IMR-90 (cell line): ENCODE measurements at regions not wholly inside any gene's neighbourhood (a gene's known extent, or its start where the extent isn't known, plus 50 kb on each side); places are given as distances from the start of the nearest gene placed in this dataset.

Experiments
- ATAC-seq: fragments of 200-7000 bp; cut with Tn5 transposase; 2 replicates; pipeline ENCODE4 v1.9.1; 2020; ENCODE audit warnings: low read depth, mild to moderate bottlenecking, moderate library complexity
- BruUV-seq: library from RNA; stranded (reverse); fragments of 400-500 nt; replicated peaks from 2 replicates; lab custom pipeline; 2021; lab: Mats Ljungman, UMichigan
- CTCF ChIA-PET: fragments of 300-600 bp; formaldehyde crosslinking; extraction: SDS; loops from one replicate; lab custom pipeline; 2021; ENCODE audit warnings: antibody characterized with exemption; lab: Yijun Ruan, JAX
- POLR2A ChIA-PET: fragments of 300-600 bp; sonication (Branson Sonifier 250); formaldehyde crosslinking; loops from one replicate; lab custom pipeline; 2022; ENCODE audit warnings: antibody characterized with exemption; ENCODE audit not compliant: unreplicated experiment; lab: Charles Lee
- DNase-seq: peaks from one replicate; pipeline ENCODE4 v3.0.0; 2013
- H2AFZ ChIP-seq: replicated peaks from 2 replicates; pipeline ENCODE3; 2013; ENCODE audit warnings: low read length, mild to moderate bottlenecking; ENCODE audit not compliant: poor library complexity
- H2AK5ac ChIP-seq: 2 replicates; pipeline ENCODE4 v1.6.1; 2013; ENCODE audit warnings: low read depth, low read length, inconsistent platforms
- H2AK9ac ChIP-seq: replicated peaks from 2 replicates; pipeline ENCODE3; 2013; ENCODE audit warnings: mild to moderate bottlenecking, low read depth, low read length, moderate library complexity; ENCODE audit not compliant: poor library complexity
- H2BK120ac ChIP-seq: 2 replicates; pipeline ENCODE4 v1.6.1; 2013; ENCODE audit warnings: low read depth, low read length, inconsistent platforms
- H2BK15ac ChIP-seq: 3 replicates; pipeline ENCODE4 v1.6.1; 2013; ENCODE audit warnings: low read depth, low read length, inconsistent platforms
- H2BK20ac ChIP-seq: 2 replicates; pipeline ENCODE4 v1.6.1; 2013; ENCODE audit warnings: low read depth, mild to moderate bottlenecking, inconsistent platforms, low read length, moderate library complexity
- H2BK5ac ChIP-seq: 2 replicates; pipeline ENCODE4 v1.6.1; 2013; ENCODE audit warnings: mild to moderate bottlenecking, low read depth, low read length, inconsistent platforms; ENCODE audit not compliant: poor library complexity, severe bottlenecking
- H3K14ac ChIP-seq: replicated peaks from 2 replicates; pipeline ENCODE4 v1.6.1; 2013; ENCODE audit warnings: low read depth, low read length, inconsistent platforms
- H3K18ac ChIP-seq: 2 replicates; pipeline ENCODE4 v1.6.1; 2013; ENCODE audit warnings: low read depth, low read length, control low read depth
- H3K23ac ChIP-seq: 2 replicates; pipeline ENCODE4 v1.6.1; 2013; ENCODE audit warnings: low read depth, low read length, inconsistent platforms
- H3K27ac ChIP-seq: 2 replicates; pipeline ENCODE4 v1.5.1; 2013; ENCODE audit warnings: mild to moderate bottlenecking, control low read depth, low read length; ENCODE audit not compliant: insufficient read depth
- H3K27me3 ChIP-seq: 2 replicates; pipeline ENCODE4 v1.6.1; 2013; ENCODE audit warnings: low read length; ENCODE audit not compliant: control insufficient read depth, insufficient read depth
- H3K36me3 ChIP-seq: 2 replicates; pipeline ENCODE4 v1.6.1; 2013; ENCODE audit warnings: low read length, mixed read lengths; ENCODE audit not compliant: control insufficient read depth, insufficient read depth
- H3K4ac ChIP-seq: 2 replicates; pipeline ENCODE4 v1.6.1; 2013; ENCODE audit warnings: low read depth, low read length, inconsistent platforms
- H3K4me1 ChIP-seq: 2 replicates; pipeline ENCODE4 v1.6.1; 2013; ENCODE audit warnings: low read length, mixed read lengths; ENCODE audit not compliant: control insufficient read depth, insufficient read depth
- H3K4me2 ChIP-seq: 2 replicates; pipeline ENCODE4 v1.6.1; 2013; ENCODE audit warnings: low read depth, mild to moderate bottlenecking, control low read depth, low read length, moderate library complexity
- H3K4me3 ChIP-seq: 2 replicates; pipeline ENCODE4 v1.5.1; 2013; ENCODE audit warnings: low read depth, mild to moderate bottlenecking, control low read depth, low read length, moderate library complexity; ENCODE audit not compliant: insufficient read depth
- H3K56ac ChIP-seq: 2 replicates; pipeline ENCODE4 v1.6.1; 2013; ENCODE audit warnings: low read length, inconsistent platforms; ENCODE audit not compliant: insufficient read depth; ENCODE audit errors: extremely low read depth
- H3K79me1 ChIP-seq, 2 experiments: 2 replicates each; pipeline ENCODE4 v1.6.1; 2013; ENCODE audit warnings: low read length in 2 of 2, inconsistent platforms in 1 of 2, low read depth in 1 of 2
- H3K9ac ChIP-seq: 2 replicates; pipeline ENCODE4 v1.6.1; 2013; ENCODE audit warnings: low read depth, low read length, control low read depth
- H3K9me1 ChIP-seq: 2 replicates; pipeline ENCODE4 v1.6.1; 2013; ENCODE audit warnings: low read length, inconsistent platforms; ENCODE audit not compliant: insufficient read depth
- H3K9me3 ChIP-seq: 2 replicates; pipeline ENCODE4 v1.6.1; 2013; ENCODE audit warnings: low read length; ENCODE audit not compliant: control insufficient read depth, insufficient read depth
- H4K20me1 ChIP-seq: 2 replicates; pipeline ENCODE4 v1.6.1; 2013; ENCODE audit warnings: low read length, inconsistent platforms; ENCODE audit not compliant: insufficient read depth
- H4K5ac ChIP-seq: 2 replicates; pipeline ENCODE4 v1.6.1; 2013; ENCODE audit warnings: mild to moderate bottlenecking, low read depth, low read length, control low read depth
- H4K8ac ChIP-seq, 2 experiments: 2 replicates each; pipeline ENCODE4 v1.6.1; 2013; ENCODE audit warnings: low read depth in 2 of 2, low read length in 2 of 2, control low read depth in 1 of 2, inconsistent platforms in 1 of 2
- H4K91ac ChIP-seq: 2 replicates; pipeline ENCODE4 v1.6.1; 2013; ENCODE audit warnings: low read depth, low read length, inconsistent platforms; ENCODE audit not compliant: insufficient read depth
- CHD1 ChIP-seq: IDR thresholded peaks from 2 replicates; pipeline ENCODE4 v1.6.1; 2012; ENCODE audit warnings: low read depth, low read length, improper control_type of control experiment
- ELK1 ChIP-seq: fragments of 150-350 bp; IDR thresholded peaks from 2 replicates; pipeline ENCODE4 v1.6.1; 2016; ENCODE audit warnings: low read depth, mild to moderate bottlenecking, low read length, moderate library complexity, borderline replicate concordance
- MAZ ChIP-seq: IDR thresholded peaks from 2 replicates; pipeline ENCODE4 v1.6.1; 2012; ENCODE audit warnings: low read depth, mild to moderate bottlenecking, low read length, improper control_type of control experiment, moderate library complexity, borderline replicate concordance
- NFE2L2 ChIP-seq: fragments of 150-350 bp; IDR thresholded peaks from 2 replicates; pipeline ENCODE4 v1.6.1; 2016; ENCODE audit warnings: low read depth, mild to moderate bottlenecking, low read length
- POLR2A ChIP-seq: IDR thresholded peaks from 2 replicates; pipeline ENCODE4 v1.6.1; 2012; ENCODE audit warnings: mild to moderate bottlenecking, low read depth, low read length
- RFX5 ChIP-seq: IDR thresholded peaks from 2 replicates; pipeline ENCODE4 v1.8.0; 2012; ENCODE audit warnings: low read depth, mild to moderate bottlenecking, low read length, moderate library complexity
- SMC3 ChIP-seq: fragments of 150-350 bp; IDR thresholded peaks from 2 replicates; pipeline ENCODE4 v1.6.1; 2016; ENCODE audit warnings: low read depth, mild to moderate bottlenecking, antibody characterized with exemption, low read length, moderate library complexity
- whole genome bisulfite sequencing, 2 experiments: methylation state at CpG; one replicate each; pipeline versions ENCODE4 v1.1.5 to v1.1.7; 2013; ENCODE audit warnings: missing lambda C conversion rate in 2 of 2; ENCODE audit not compliant: insufficient read length in 1 of 2; ENCODE audit errors: extremely low coverage in 2 of 2; 5-methylcytosine and 5-hydroxymethylcytosine counted together
- dilution Hi-C: fragments of 300-500 bp; cut with HindIII; formaldehyde crosslinking; loops from one replicate; pipeline ENCODE4 v1.14.3; 2018; ENCODE audit warnings: low sequenced_read_pairs; ENCODE audit not compliant: unreplicated experiment
- in situ Hi-C: fragments of 300-500 bp; cut with MboI; formaldehyde crosslinking; loops from 3 replicates; pipeline ENCODE4 v1.14.3; 2019; ENCODE audit warnings: low sequenced_read_pairs, inconsistent platforms, mixed read lengths
- intact Hi-C: fragments of 100-400 bp; cut with micrococcal nuclease; formaldehyde crosslinking; loops from 2 replicates; pipeline ENCODE4 v1.10.0; 2022
- TF ChIP-seq, protein P1 (sequence below): conservative IDR thresholded peaks from 2 replicates; pipeline ENCODE4 v1.5.1; 2012; ENCODE audit warnings: mild to moderate bottlenecking, low read depth, low read length, improper control_type of control experiment

DNA sequence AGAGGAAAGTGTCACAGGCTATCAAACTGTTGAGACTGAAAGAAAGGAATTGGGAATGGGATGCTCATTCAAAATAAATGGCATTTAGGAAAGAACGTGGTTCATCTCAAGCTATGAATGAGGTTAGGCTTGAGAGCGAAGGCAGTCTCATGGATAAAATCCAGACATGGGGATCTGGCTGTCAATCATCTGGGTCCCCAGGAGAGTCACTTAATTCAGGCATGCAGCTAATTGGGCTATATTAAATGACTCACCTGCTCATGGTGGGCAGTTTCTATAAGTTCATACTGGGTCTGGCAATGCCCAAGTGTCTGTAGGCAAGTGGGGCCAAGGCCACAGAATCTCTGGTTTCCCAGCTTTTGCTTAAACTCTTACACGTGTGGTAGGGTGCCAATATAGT, 286.5 kb upstream of the SEMA6A start:
- no peak overlapping the region for H4K8ac ChIP-seq
- H3K27me3 ChIP-seq: no peaks in the 10 kb centered on the region
- no peak overlapping the region for H3K4me2 ChIP-seq
- H3K9me1 ChIP-seq: no peaks in the 10 kb centered on the region
- WGBS, 2 experiments: no CpG with 5 or more reads among the region's 3 CpGs
- no peak overlapping the region for H3K4me3 ChIP-seq
- no peaks in the 10 kb centered on the region for H4K20me1 ChIP-seq
- H3K36me3 ChIP-seq: no peaks in the 10 kb centered on the region
- no peak overlapping the region for H2BK15ac ChIP-seq
- no peak overlapping the region for H4K91ac ChIP-seq
- H3K4me1 ChIP-seq: no peaks in the 10 kb centered on the region
- no peak overlapping the region for H2BK5ac ChIP-seq
- intact Hi-C loops: no loop called here
- H3K56ac ChIP-seq: no peak overlapping the region
- BruUV-seq: no TSS peak
- no peak overlapping the region for H2AK5ac ChIP-seq
- in situ Hi-C loops: no loop called here
- no peak overlapping the region for H2BK120ac ChIP-seq
- CTCF ChIA-PET: no interaction called here
- no peak overlapping the region for H2AK9ac ChIP-seq
- no peak overlapping the region for H2AFZ ChIP-seq
- no peaks in the 10 kb centered on the region for H3K79me1 ChIP-seq
- peaks cover 10% of the 10 kb centered on the region for H3K9me3 ChIP-seq
- no peak overlapping the region for H3K9ac ChIP-seq
- POLR2A ChIA-PET: no interaction called here
- H3K4ac ChIP-seq: no peak overlapping the region
- no peak overlapping the region for H3K18ac ChIP-seq
- H3K23ac ChIP-seq: no peak overlapping the region
- H3K27ac ChIP-seq: no peak overlapping the region
- TF ChIP-seq CHD1 (no peak), ELK1 (no peak), MAZ (no peak), RFX5 (no peak), POLR2A (no peak), SMC3 (no peak), NFE2L2 (no peak)
- TF ChIP-seq, protein P1, sequence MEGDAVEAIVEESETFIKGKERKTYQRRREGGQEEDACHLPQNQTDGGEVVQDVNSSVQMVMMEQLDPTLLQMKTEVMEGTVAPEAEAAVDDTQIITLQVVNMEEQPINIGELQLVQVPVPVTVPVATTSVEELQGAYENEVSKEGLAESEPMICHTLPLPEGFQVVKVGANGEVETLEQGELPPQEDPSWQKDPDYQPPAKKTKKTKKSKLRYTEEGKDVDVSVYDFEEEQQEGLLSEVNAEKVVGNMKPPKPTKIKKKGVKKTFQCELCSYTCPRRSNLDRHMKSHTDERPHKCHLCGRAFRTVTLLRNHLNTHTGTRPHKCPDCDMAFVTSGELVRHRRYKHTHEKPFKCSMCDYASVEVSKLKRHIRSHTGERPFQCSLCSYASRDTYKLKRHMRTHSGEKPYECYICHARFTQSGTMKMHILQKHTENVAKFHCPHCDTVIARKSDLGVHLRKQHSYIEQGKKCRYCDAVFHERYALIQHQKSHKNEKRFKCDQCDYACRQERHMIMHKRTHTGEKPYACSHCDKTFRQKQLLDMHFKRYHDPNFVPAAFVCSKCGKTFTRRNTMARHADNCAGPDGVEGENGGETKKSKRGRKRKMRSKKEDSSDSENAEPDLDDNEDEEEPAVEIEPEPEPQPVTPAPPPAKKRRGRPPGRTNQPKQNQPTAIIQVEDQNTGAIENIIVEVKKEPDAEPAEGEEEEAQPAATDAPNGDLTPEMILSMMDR: no peak
- dilution Hi-C loops: no loop called here
- H4K5ac ChIP-seq: no peak overlapping the region
- H2BK20ac ChIP-seq: no peak overlapping the region
- ATAC-seq: no peak
- DNase-seq: no peak
- no peak overlapping the region for H3K14ac ChIP-seq
